ENCODE measurements at regions not wholly inside any gene's neighbourhood (a gene's known extent, or its start where the extent isn't known, plus 50 kb on each side); places are given as distances from the start of the nearest gene placed in this dataset.

GRCh38 chr7:156028521-156028920 lies 216.3 kb upstream of the SHH start:
- Histone ChIP-seq H3K27me3 (ENCODE audit: low read depth, low read length) (no peaks in the 10 kb centered on the region), H3K27ac (ENCODE audit: low read length) (no peak overlapping the region)

GRCh38 chr7:156027821-156028220 lies 215.6 kb upstream of the SHH start:
- Histone ChIP-seq H3K4me3 (ENCODE audit: low read depth in 1 of 2, low read length in 2 of 2) (no peak overlapping the region), H3K4me1 (ENCODE audit: control insufficient read depth in 1 of 2, insufficient read depth in 2 of 2, low read length in 2 of 2) (no peaks in the 10 kb centered on the region), H3K36me3 (ENCODE audit: control insufficient read depth in 1 of 2, insufficient read depth in 2 of 2, low read length in 2 of 2) (no peaks in the 10 kb centered on the region), H3K27ac (ENCODE audit: low read length) (no peak overlapping the region), H3K27me3 (ENCODE audit: low read depth, low read length) (no peaks in the 10 kb centered on the region), H3K9me3 (ENCODE audit: control insufficient read depth in 1 of 2, low read length in 2 of 2) (no peaks in the 10 kb centered on the region)

More at GRCh38 chr7:156028521-156028920, 216.3 kb upstream of the SHH start:
- Histone ChIP-seq H3K4me1 (ENCODE audit: control insufficient read depth in 1 of 2, insufficient read depth in 2 of 2, low read length in 2 of 2) (no peaks in the 10 kb centered on the region), H3K9me3 (ENCODE audit: control insufficient read depth in 1 of 2, low read length in 2 of 2) (peaks cover under 1 to 3% of the 10 kb centered on the region in 2 donors), H3K4me3 (ENCODE audit: low read depth in 1 of 2, low read length in 2 of 2) (no peak overlapping the region), H3K36me3 (ENCODE audit: control insufficient read depth in 1 of 2, insufficient read depth in 2 of 2, low read length in 2 of 2) (no peaks in the 10 kb centered on the region)

- no peak overlapping the region for H3K4me3 ChIP-seq (ENCODE audit: low read depth in 1 of 2, low read length in 2 of 2)
- no peaks in the 10 kb centered on the region for H3K9me3 ChIP-seq (ENCODE audit: control insufficient read depth in 1 of 2, low read length in 2 of 2)
- no peaks in the 10 kb centered on the region for H3K4me1 ChIP-seq (ENCODE audit: control insufficient read depth in 1 of 2, insufficient read depth in 2 of 2, low read length in 2 of 2)
- H3K36me3 ChIP-seq (ENCODE audit: control insufficient read depth in 1 of 2, insufficient read depth in 2 of 2, low read length in 2 of 2) = no peaks in the 10 kb centered on the region
- H3K27me3 ChIP-seq (ENCODE audit: low read depth, low read length) = no peaks in the 10 kb centered on the region
- no peak overlapping the region for H3K27ac ChIP-seq (ENCODE audit: low read length)
These were observed 214.3 kb upstream of the SHH start for GRCh38 chr7:156026603-156027002.

- no peak overlapping the region for H3K4me3 ChIP-seq (ENCODE audit: low read depth in 1 of 2, low read length in 2 of 2)
- H3K27ac ChIP-seq (ENCODE audit: low read length) = no peak overlapping the region
- H3K27me3 ChIP-seq (ENCODE audit: low read depth, low read length) = no peaks in the 10 kb centered on the region
- no peaks in the 10 kb centered on the region for H3K9me3 ChIP-seq (ENCODE audit: control insufficient read depth in 1 of 2, low read length in 2 of 2)
- H3K36me3 ChIP-seq (ENCODE audit: control insufficient read depth in 1 of 2, insufficient read depth in 2 of 2, low read length in 2 of 2) = no peaks in the 10 kb centered on the region
- no peaks in the 10 kb centered on the region for H3K4me1 ChIP-seq (ENCODE audit: control insufficient read depth in 1 of 2, insufficient read depth in 2 of 2, low read length in 2 of 2)
These were observed 213.9 kb upstream of the SHH start for GRCh38 chr7:156026076-156026600.

- Histone ChIP-seq H3K36me3 (ENCODE audit: control insufficient read depth in 1 of 2, insufficient read depth in 2 of 2, low read length in 2 of 2) (no peaks in the 10 kb centered on the region), H3K27me3 (ENCODE audit: low read depth, low read length) (no peaks in the 10 kb centered on the region), H3K4me3 (ENCODE audit: low read depth in 1 of 2, low read length in 2 of 2) (no peak overlapping the region), H3K4me1 (ENCODE audit: control insufficient read depth in 1 of 2, insufficient read depth in 2 of 2, low read length in 2 of 2) (no peaks in the 10 kb centered on the region), H3K27ac (ENCODE audit: low read length) (no peak overlapping the region), H3K9me3 (ENCODE audit: control insufficient read depth in 1 of 2, low read length in 2 of 2) (no peaks in the 10 kb centered on the region)
These were observed 213.4 kb upstream of the SHH start for GRCh38 chr7:156025675-156026074.

- Histone ChIP-seq H3K27me3 (ENCODE audit: low read depth, low read length) (no peaks in the 10 kb centered on the region), H3K27ac (ENCODE audit: low read length) (no peak overlapping the region), H3K9me3 (ENCODE audit: control insufficient read depth in 1 of 2, low read length in 2 of 2) (peaks cover 0 to 4% of the 10 kb centered on the region in 2 donors), H3K4me3 (ENCODE audit: low read depth in 1 of 2, low read length in 2 of 2) (no peak overlapping the region), H3K4me1 (ENCODE audit: control insufficient read depth in 1 of 2, insufficient read depth in 2 of 2, low read length in 2 of 2) (no peaks in the 10 kb centered on the region), H3K36me3 (ENCODE audit: control insufficient read depth in 1 of 2, insufficient read depth in 2 of 2, low read length in 2 of 2) (no peaks in the 10 kb centered on the region)
These were observed 211.9 kb upstream of the SHH start for GRCh38 chr7:156024201-156024600.

GRCh38 chr7:156022483-156023459 lies 210.5 kb upstream of the SHH start:
- H3K27me3 ChIP-seq (ENCODE audit: low read depth, low read length) = no peaks in the 10 kb centered on the region
- peaks cover 0 to 6% of the 10 kb centered on the region in 2 donors for H3K9me3 ChIP-seq (ENCODE audit: control insufficient read depth in 1 of 2, low read length in 2 of 2)
- no peak overlapping the region for H3K4me3 ChIP-seq (ENCODE audit: low read depth in 1 of 2, low read length in 2 of 2)
- H3K27ac ChIP-seq (ENCODE audit: low read length) = no peak overlapping the region
- H3K36me3 ChIP-seq (ENCODE audit: control insufficient read depth in 1 of 2, insufficient read depth in 2 of 2, low read length in 2 of 2) = no peaks in the 10 kb centered on the region
- no peaks in the 10 kb centered on the region for H3K4me1 ChIP-seq (ENCODE audit: control insufficient read depth in 1 of 2, insufficient read depth in 2 of 2, low read length in 2 of 2)

- H3K9me3 ChIP-seq (ENCODE audit: control insufficient read depth in 1 of 2, low read length in 2 of 2) = peaks cover 0 to 6% of the 10 kb centered on the region in 2 donors
- H3K36me3 ChIP-seq (ENCODE audit: control insufficient read depth in 1 of 2, insufficient read depth in 2 of 2, low read length in 2 of 2) = no peaks in the 10 kb centered on the region
- H3K27me3 ChIP-seq (ENCODE audit: low read depth, low read length) = no peaks in the 10 kb centered on the region
- no peak overlapping the region for H3K4me3 ChIP-seq (ENCODE audit: low read depth in 1 of 2, low read length in 2 of 2)
- H3K4me1 ChIP-seq (ENCODE audit: control insufficient read depth in 1 of 2, insufficient read depth in 2 of 2, low read length in 2 of 2) = no peaks in the 10 kb centered on the region
- no peak overlapping the region for H3K27ac ChIP-seq (ENCODE audit: low read length)
These were observed 209.2 kb upstream of the SHH start for GRCh38 chr7:156021471-156021870.

- Histone ChIP-seq H3K27me3 (ENCODE audit: low read depth, low read length) (no peaks in the 10 kb centered on the region), H3K4me1 (ENCODE audit: control insufficient read depth in 1 of 2, insufficient read depth in 2 of 2, low read length in 2 of 2) (no peaks in the 10 kb centered on the region), H3K4me3 (ENCODE audit: low read depth in 1 of 2, low read length in 2 of 2) (no peak overlapping the region), H3K27ac (ENCODE audit: low read length) (no peak overlapping the region), H3K9me3 (ENCODE audit: control insufficient read depth in 1 of 2, low read length in 2 of 2) (peaks cover 0 to 6% of the 10 kb centered on the region in 2 donors), H3K36me3 (ENCODE audit: control insufficient read depth in 1 of 2, insufficient read depth in 2 of 2, low read length in 2 of 2) (no peaks in the 10 kb centered on the region)
These were observed 208.3 kb upstream of the SHH start for GRCh38 chr7:156020566-156020965.

GRCh38 chr7:156019776-156020565 lies 207.7 kb upstream of the SHH start:
- Histone ChIP-seq H3K36me3 (ENCODE audit: control insufficient read depth in 1 of 2, insufficient read depth in 2 of 2, low read length in 2 of 2) (no peaks in the 10 kb centered on the region), H3K27ac (ENCODE audit: low read length) (no peak overlapping the region), H3K4me1 (ENCODE audit: control insufficient read depth in 1 of 2, insufficient read depth in 2 of 2, low read length in 2 of 2) (no peaks in the 10 kb centered on the region), H3K27me3 (ENCODE audit: low read depth, low read length) (no peaks in the 10 kb centered on the region), H3K4me3 (ENCODE audit: low read depth in 1 of 2, low read length in 2 of 2) (no peak overlapping the region), H3K9me3 (ENCODE audit: control insufficient read depth in 1 of 2, low read length in 2 of 2) (peaks cover 0 to 6% of the 10 kb centered on the region in 2 donors)

- no peaks in the 10 kb centered on the region for H3K4me1 ChIP-seq (ENCODE audit: control insufficient read depth in 1 of 2, insufficient read depth in 2 of 2, low read length in 2 of 2)
- no peak overlapping the region for H3K4me3 ChIP-seq (ENCODE audit: low read depth in 1 of 2, low read length in 2 of 2)
- H3K27me3 ChIP-seq (ENCODE audit: low read depth, low read length) = no peaks in the 10 kb centered on the region
- H3K36me3 ChIP-seq (ENCODE audit: control insufficient read depth in 1 of 2, insufficient read depth in 2 of 2, low read length in 2 of 2) = no peaks in the 10 kb centered on the region
- H3K9me3 ChIP-seq (ENCODE audit: control insufficient read depth in 1 of 2, low read length in 2 of 2) = peaks cover 0 to 6% of the 10 kb centered on the region in 2 donors
- H3K27ac ChIP-seq (ENCODE audit: low read length) = no peak overlapping the region
These were observed 207.0 kb upstream of the SHH start for GRCh38 chr7:156019308-156019707.
